ENCODE measurements at regions not wholly inside any gene's neighbourhood (a gene's known extent, or its start where the extent isn't known, plus 50 kb on each side); places are given as distances from the start of the nearest gene placed in this dataset.

GRCh38 chr1:178642282-178642681 lies 82.8 kb upstream of the RALGPS2 start:
- TF ChIP-seq, protein P1, sequence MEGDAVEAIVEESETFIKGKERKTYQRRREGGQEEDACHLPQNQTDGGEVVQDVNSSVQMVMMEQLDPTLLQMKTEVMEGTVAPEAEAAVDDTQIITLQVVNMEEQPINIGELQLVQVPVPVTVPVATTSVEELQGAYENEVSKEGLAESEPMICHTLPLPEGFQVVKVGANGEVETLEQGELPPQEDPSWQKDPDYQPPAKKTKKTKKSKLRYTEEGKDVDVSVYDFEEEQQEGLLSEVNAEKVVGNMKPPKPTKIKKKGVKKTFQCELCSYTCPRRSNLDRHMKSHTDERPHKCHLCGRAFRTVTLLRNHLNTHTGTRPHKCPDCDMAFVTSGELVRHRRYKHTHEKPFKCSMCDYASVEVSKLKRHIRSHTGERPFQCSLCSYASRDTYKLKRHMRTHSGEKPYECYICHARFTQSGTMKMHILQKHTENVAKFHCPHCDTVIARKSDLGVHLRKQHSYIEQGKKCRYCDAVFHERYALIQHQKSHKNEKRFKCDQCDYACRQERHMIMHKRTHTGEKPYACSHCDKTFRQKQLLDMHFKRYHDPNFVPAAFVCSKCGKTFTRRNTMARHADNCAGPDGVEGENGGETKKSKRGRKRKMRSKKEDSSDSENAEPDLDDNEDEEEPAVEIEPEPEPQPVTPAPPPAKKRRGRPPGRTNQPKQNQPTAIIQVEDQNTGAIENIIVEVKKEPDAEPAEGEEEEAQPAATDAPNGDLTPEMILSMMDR (IDR thresholded peaks at IDR 0.05; ENCODE audit: low read depth, low read length, poor library complexity, severe bottlenecking) = no peak
- no peak for TF ChIP-seq EZH2phosphoT487 (IDR thresholded peaks at IDR 0.05; ENCODE audit: borderline replicate concordance, low read length)
